CD4-positive, alpha-beta T cell treated with Interleukin-12 subunit alpha and Interleukin-12 subunit beta, for 1 hour (primary cell): ENCODE measurements at regions not wholly inside any gene's neighbourhood (a gene's known extent, or its start where the extent isn't known, plus 50 kb on each side); places are given as distances from the start of the nearest gene placed in this dataset.

Source experiments
- DNase-seq: peaks from one replicate; pipeline ENCODE4 v3.0.0-alpha.2; 2020

DNA sequence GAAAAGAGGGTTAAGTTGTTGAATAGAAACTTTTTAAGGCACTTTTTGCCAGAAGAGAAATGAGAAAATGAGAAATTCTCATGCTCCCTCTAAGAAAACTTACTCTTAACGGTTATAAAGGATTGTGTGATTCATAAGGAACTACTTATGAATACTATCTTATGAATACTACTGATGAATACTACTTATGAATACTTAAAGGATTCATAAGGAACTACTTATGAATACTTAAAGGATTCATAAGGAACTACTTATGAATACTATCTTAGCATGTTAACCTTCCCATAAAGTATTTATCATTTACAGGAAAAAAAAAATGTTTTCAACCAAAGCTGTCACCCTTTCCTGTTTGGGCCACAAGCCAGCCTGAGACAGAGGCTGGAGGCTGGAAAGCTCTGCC is 53.1 kb upstream of the UCN3 start:
- DNase-seq = no peak

DNA sequence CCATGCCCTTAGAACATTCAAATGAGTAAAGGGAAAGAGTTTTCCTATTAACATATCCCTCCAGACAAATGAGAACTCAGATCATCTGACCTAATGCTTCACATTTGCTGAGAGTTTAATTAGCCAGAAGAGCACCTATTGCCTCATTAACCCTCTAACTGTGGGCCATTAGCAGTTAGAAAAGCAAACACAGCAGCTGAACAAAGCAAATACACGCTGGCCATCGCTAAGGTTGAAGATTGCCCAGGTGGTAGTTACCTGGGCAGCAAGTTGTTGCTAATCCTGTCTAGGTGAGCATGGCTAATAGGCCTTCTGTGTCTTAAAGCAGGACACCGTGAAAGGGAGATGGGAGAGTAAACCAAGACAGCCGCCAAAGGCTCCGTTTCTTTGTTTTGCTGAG is 49.9 kb upstream of the UCN3 start:
- no peak for DNase-seq
